ENCODE measurements at regions not wholly inside any gene's neighbourhood (a gene's known extent, or its start where the extent isn't known, plus 50 kb on each side); places are given as distances from the start of the nearest gene placed in this dataset.

- H2BK5ac ChIP-seq (ENCODE audit: insufficient read length, low read length), result no peak overlapping the region
- Mint-ChIP-seq H3K27ac (no peak overlapping the region), H3K36me3 (ENCODE audit: insufficient read depth in 1 of 3, low read depth in 3 of 3) (peaks cover 0 to 4% (median 4%) of the 10 kb centered on the region in 3 experiments; a peak in 3 of 7 replicates), H3K27me3 (ENCODE audit: low read depth) (no peaks in the 10 kb centered on the region), H3K9me3 (peaks cover 5 to 7% of the 10 kb centered on the region in 2 experiments; a peak in 4 of 5 replicates), H3K4me1 (no peaks in the 10 kb centered on the region; a peak in 1 of 4 replicates), H3K4me3 (no peak overlapping the region)
- H3K56ac ChIP-seq (ENCODE audit: insufficient read length, low read depth, low read length), result no peak overlapping the region
- H4K20me1 ChIP-seq (ENCODE audit: control insufficient read depth, insufficient read depth, insufficient read length), result no peaks in the 10 kb centered on the region
- no peak overlapping the region for H3K18ac ChIP-seq (ENCODE audit: insufficient read length, low read depth, low read length)
- no peaks in the 10 kb centered on the region for H3K27me3 ChIP-seq (ENCODE audit: insufficient read depth, low read length)
- H3K79me1 ChIP-seq (ENCODE audit: insufficient read depth, low read depth, low read length, poor library complexity, severe bottlenecking), result no peaks in the 10 kb centered on the region
- no peak overlapping the region for H4K5ac ChIP-seq (ENCODE audit: insufficient read length, low read depth, low read length)
- H2BK12ac ChIP-seq (ENCODE audit: insufficient read length, low read depth, low read length), result no peak overlapping the region
- H3K4ac ChIP-seq (ENCODE audit: low read depth, low read length), result no peak overlapping the region
- no peak overlapping the region for H2AK5ac ChIP-seq (ENCODE audit: insufficient read length, low read length)
- no peak overlapping the region for H4K91ac ChIP-seq (ENCODE audit: insufficient read length, low read depth, low read length)
- no peaks in the 10 kb centered on the region for H3K9me3 ChIP-seq (ENCODE audit: control insufficient read depth, low read depth, low read length)
- no peaks in the 10 kb centered on the region for H3K23me2 ChIP-seq (ENCODE audit: insufficient read length, low read depth, low read length, poor library complexity, severe bottlenecking)
- DNase-seq, result no peak
- H3K79me2 ChIP-seq (ENCODE audit: insufficient read depth, low read length), result no peaks in the 10 kb centered on the region
- no peaks in the 10 kb centered on the region for H3K4me1 ChIP-seq (ENCODE audit: insufficient read depth, low read length)
- no peak overlapping the region for H3K27ac ChIP-seq (ENCODE audit: insufficient read length, low read depth, low read length)
- no peak overlapping the region for H2BK120ac ChIP-seq (ENCODE audit: low read depth, low read length, poor library complexity, severe bottlenecking)
- no peak overlapping the region for H3K14ac ChIP-seq (ENCODE audit: insufficient read depth, low read length)
- H2BK20ac ChIP-seq (ENCODE audit: low read depth, low read length, poor library complexity, severe bottlenecking), result no peak overlapping the region
- H3K23ac ChIP-seq (ENCODE audit: insufficient read length, low read depth, low read length), result no peak overlapping the region
- H2AFZ ChIP-seq (ENCODE audit: low read length), result no peak overlapping the region
- H3T11ph ChIP-seq (ENCODE audit: low read length), result no peak overlapping the region
- no peak overlapping the region for H3K9ac ChIP-seq (ENCODE audit: extremely low read depth, insufficient read length, low read length)
- no peak overlapping the region for H4K8ac ChIP-seq (replicated peaks; ENCODE audit: insufficient read length, low read depth, low read length)
- no peak overlapping the region for H2BK15ac ChIP-seq (ENCODE audit: low read depth, low read length)
- no peak for TF ChIP-seq CTCF (conservative IDR thresholded peaks at IDR 0.05)
- WGBS (ENCODE audit: extremely low coverage, insufficient read length, low lambda C conversion rate), result no CpG with 5 or more reads among the region's 3 CpGs
- no peak overlapping the region for H3K4me2 ChIP-seq (ENCODE audit: insufficient read depth, insufficient read length, low read length)
Measured at GRCh38 chr5:4348423-4348822, 752.8 kb downstream of the IRX1 start.

Data from H9 (cell line).